H9 (cell line): ENCODE measurements at regions not wholly inside any gene's neighbourhood (a gene's known extent, or its start where the extent isn't known, plus 50 kb on each side); places are given as distances from the start of the nearest gene placed in this dataset.

Source experiments
- DNase-seq: peaks from one replicate; pipeline ENCODE4 v3.0.0-alpha.2; 2017
- H2AFZ ChIP-seq: one replicate; pipeline ENCODE4 v1.6.1; 2013; ENCODE audit warnings: mild to moderate bottlenecking, low read length, control low read depth, moderate library complexity
- H2AK5ac ChIP-seq: 2 replicates; pipeline ENCODE4 v1.6.1; 2013; ENCODE audit warnings: low read length, control low read depth, mixed read lengths; ENCODE audit not compliant: insufficient read length
- H2BK120ac ChIP-seq: one replicate; pipeline ENCODE4 v1.6.1; 2013; ENCODE audit warnings: low read depth, mild to moderate bottlenecking, low read length, control low read depth, inconsistent platforms; ENCODE audit not compliant: poor library complexity, severe bottlenecking
- H2BK12ac ChIP-seq: 2 replicates; pipeline ENCODE4 v1.6.1; 2013; ENCODE audit warnings: low read length, control low read depth, mixed read lengths, low read depth; ENCODE audit not compliant: insufficient read length
- H2BK15ac ChIP-seq: 2 replicates; pipeline ENCODE4 v1.6.1; 2013; ENCODE audit warnings: low read depth, low read length, control low read depth
- H2BK20ac ChIP-seq: one replicate; pipeline ENCODE4 v1.6.1; 2013; ENCODE audit warnings: low read depth, mild to moderate bottlenecking, low read length, control low read depth, inconsistent platforms; ENCODE audit not compliant: poor library complexity, severe bottlenecking
- H2BK5ac ChIP-seq: 2 replicates; pipeline ENCODE4 v1.6.1; 2013; ENCODE audit warnings: low read length, control low read depth, mixed read lengths; ENCODE audit not compliant: insufficient read length
- H3K14ac ChIP-seq: 2 replicates; pipeline ENCODE4 v1.6.1; 2013; ENCODE audit warnings: low read length, control low read depth; ENCODE audit not compliant: insufficient read depth
- H3K18ac ChIP-seq: 2 replicates; pipeline ENCODE4 v1.6.1; 2013; ENCODE audit warnings: low read depth, mild to moderate bottlenecking, mixed read lengths, low read length, control low read depth; ENCODE audit not compliant: insufficient read length
- H3K23ac ChIP-seq: 2 replicates; pipeline ENCODE4 v1.6.1; 2013; ENCODE audit warnings: low read length, control low read depth, mixed read lengths, low read depth; ENCODE audit not compliant: insufficient read length
- H3K23me2 ChIP-seq: 2 replicates; pipeline ENCODE4 v1.6.1; 2013; ENCODE audit warnings: low read depth, mild to moderate bottlenecking, mixed read lengths, low read length, control low read depth; ENCODE audit not compliant: insufficient read length, poor library complexity, severe bottlenecking
- H3K27ac ChIP-seq: 2 replicates; pipeline ENCODE4 v1.5.1; 2013; ENCODE audit warnings: low read length, control low read depth, mixed read lengths, low read depth; ENCODE audit not compliant: insufficient read length
- H3K27me3 ChIP-seq: 2 replicates; pipeline ENCODE4 v1.6.1; 2013; ENCODE audit warnings: low read length, control low read depth, inconsistent platforms; ENCODE audit not compliant: insufficient read depth
- H3K4ac ChIP-seq: 2 replicates; pipeline ENCODE4 v1.6.1; 2013; ENCODE audit warnings: low read depth, mild to moderate bottlenecking, control low read depth, inconsistent platforms, low read length, moderate library complexity
- H3K4me1 ChIP-seq: 2 replicates; pipeline ENCODE4 v1.6.1; 2013; ENCODE audit warnings: low read length, control low read depth, inconsistent platforms; ENCODE audit not compliant: insufficient read depth
- H3K4me2 ChIP-seq: 2 replicates; pipeline ENCODE4 v1.6.1; 2013; ENCODE audit warnings: low read length, control low read depth, mixed read lengths; ENCODE audit not compliant: insufficient read length, insufficient read depth
- H3K56ac ChIP-seq: 2 replicates; pipeline ENCODE4 v1.6.1; 2013; ENCODE audit warnings: low read depth, mild to moderate bottlenecking, mixed read lengths, low read length, control low read depth; ENCODE audit not compliant: insufficient read length
- H3K79me1 ChIP-seq: 2 replicates; pipeline ENCODE4 v1.6.1; 2013; ENCODE audit warnings: low read depth, mild to moderate bottlenecking, moderate library complexity, low read length, control low read depth, inconsistent platforms; ENCODE audit not compliant: insufficient read depth, poor library complexity, severe bottlenecking
- H3K79me2 ChIP-seq: 2 replicates; pipeline ENCODE4 v1.6.1; 2013; ENCODE audit warnings: low read length, control low read depth, inconsistent platforms; ENCODE audit not compliant: insufficient read depth
- H3K9ac ChIP-seq: 2 replicates; pipeline ENCODE4 v1.6.1; 2013; ENCODE audit warnings: low read length, control low read depth, mixed read lengths; ENCODE audit not compliant: insufficient read length; ENCODE audit errors: extremely low read depth
- H3K9me3 ChIP-seq: one replicate; pipeline ENCODE4 v1.6.1; 2013; ENCODE audit warnings: low read depth, low read length, inconsistent platforms; ENCODE audit not compliant: control insufficient read depth
- H3T11ph ChIP-seq: one replicate; pipeline ENCODE4 v1.6.1; 2013; ENCODE audit warnings: mild to moderate bottlenecking, low read length, control low read depth, inconsistent platforms
- H4K20me1 ChIP-seq: one replicate; pipeline ENCODE4 v1.6.1; 2013; ENCODE audit not compliant: control insufficient read depth, insufficient read length, insufficient read depth
- H4K5ac ChIP-seq: 2 replicates; pipeline ENCODE4 v1.6.1; 2013; ENCODE audit warnings: low read depth, mild to moderate bottlenecking, mixed read lengths, low read length, control low read depth; ENCODE audit not compliant: insufficient read length
- H4K8ac ChIP-seq: replicated peaks from 2 replicates; pipeline ENCODE4 v1.6.1; 2013; ENCODE audit warnings: low read length, control low read depth, mixed read lengths, low read depth; ENCODE audit not compliant: insufficient read length
- H4K91ac ChIP-seq: 2 replicates; pipeline ENCODE4 v1.6.1; 2013; ENCODE audit warnings: low read depth, mild to moderate bottlenecking, moderate library complexity, mixed read lengths, low read length, control low read depth; ENCODE audit not compliant: insufficient read length
- H3K27ac Mint-ChIP-seq, 3 experiments: 2 replicates in 2 of 3; 3 replicates in 1 of 3; pipeline ENCODE4 v1.8.0; 2020 to 2021; ENCODE audit warnings: mixed read lengths in 3 of 3, mild to moderate bottlenecking in 1 of 3, moderate library complexity in 1 of 3
- H3K27me3 Mint-ChIP-seq: 2 replicates; pipeline ENCODE4 v1.8.0; 2021; ENCODE audit warnings: low read depth, mild to moderate bottlenecking, moderate library complexity, mixed read lengths
- H3K36me3 Mint-ChIP-seq, 3 experiments: 2 replicates in 2 of 3; 3 replicates in 1 of 3; pipeline ENCODE4 v1.8.0; 2020 to 2021; ENCODE audit warnings: low read depth in 3 of 3, mixed read lengths in 3 of 3; ENCODE audit not compliant: insufficient read depth in 1 of 3
- H3K4me1 Mint-ChIP-seq, 2 experiments: 2 replicates each; pipeline ENCODE4 v1.8.0; 2020; ENCODE audit warnings: mixed read lengths in 2 of 2
- H3K4me3 Mint-ChIP-seq, 2 experiments: 2 replicates in 1 of 2; 3 replicates in 1 of 2; pipeline ENCODE4 v1.8.0; 2020 to 2021; ENCODE audit warnings: mild to moderate bottlenecking in 2 of 2, mixed read lengths in 2 of 2, moderate library complexity in 1 of 2
- H3K9me3 Mint-ChIP-seq, 2 experiments: 2 replicates in 1 of 2; 3 replicates in 1 of 2; pipeline ENCODE4 v1.8.0; 2020; ENCODE audit warnings: mild to moderate bottlenecking in 2 of 2, mixed read lengths in 2 of 2, moderate library complexity in 1 of 2
- WGBS: extraction: QIAGEN DNeasy Blood & Tissue Kit; methylation state at CpG from one replicate; pipeline ENCODE4 v1.1.7; 2013; ENCODE audit warnings: missing lambda C conversion rate, low lambda C conversion rate, mixed read lengths; ENCODE audit not compliant: insufficient read length; ENCODE audit errors: extremely low coverage; 5-methylcytosine and 5-hydroxymethylcytosine counted together
- TF ChIP-seq, protein P1 (sequence below): fragments of 200-600 bp; sonication (generic); conservative IDR thresholded peaks from 3 replicates; pipeline ENCODE4 v1.8.0; 2021; ENCODE audit warnings: antibody characterized with exemption, mild to moderate bottlenecking

DNA sequence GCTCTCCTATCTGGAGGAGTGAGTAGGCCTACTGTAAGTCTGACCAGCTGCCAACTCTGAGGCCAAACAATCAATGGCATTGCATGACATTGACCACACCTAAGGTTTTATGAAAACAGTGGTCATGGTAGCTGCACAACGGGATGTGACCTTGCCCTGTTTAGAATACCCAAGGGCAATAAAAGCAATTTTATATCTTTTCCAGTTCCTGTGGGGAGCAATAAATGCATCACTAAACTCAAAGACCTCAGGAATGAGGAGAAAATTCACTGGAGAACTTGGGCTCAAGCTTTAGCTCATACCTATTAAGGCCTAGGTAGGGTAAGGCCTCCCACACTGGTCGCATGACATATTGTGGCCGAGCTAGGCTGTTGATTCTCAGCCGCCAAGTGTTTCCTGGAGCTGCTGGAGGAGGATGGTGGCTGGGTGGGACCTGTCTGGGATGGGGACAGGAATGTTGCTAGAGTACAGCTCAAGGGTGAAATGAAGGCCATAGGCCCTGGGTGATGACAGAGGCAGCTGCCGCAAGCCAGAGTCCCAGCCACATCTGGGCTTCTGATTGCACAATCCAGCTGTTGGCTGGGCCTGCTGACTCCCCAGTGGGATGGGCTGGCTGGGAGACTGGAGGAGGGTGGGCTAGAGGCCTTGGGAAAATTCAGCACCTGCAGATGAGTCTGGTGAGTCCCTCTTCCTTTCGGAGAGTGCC, 313.7 kb downstream of the CYP26B1 start:
- H3K56ac ChIP-seq = no peak overlapping the region
- H3K79me2 ChIP-seq = no peaks in the 10 kb centered on the region
- no peak overlapping the region for H2BK5ac ChIP-seq
- H3K23ac ChIP-seq = no peak overlapping the region
- no peak overlapping the region for H3K14ac ChIP-seq
- no peaks in the 10 kb centered on the region for H4K20me1 ChIP-seq
- H3K18ac ChIP-seq = no peak overlapping the region
- no peak overlapping the region for H4K91ac ChIP-seq
- H3K4me3 Mint-ChIP-seq = no peak overlapping the region
- H2AK5ac ChIP-seq = no peak overlapping the region
- no peak overlapping the region for H3T11ph ChIP-seq
- no peaks in the 10 kb centered on the region; the same call in 1 of the 2 replicates for H3K27me3 Mint-ChIP-seq
- TF ChIP-seq, protein P1, sequence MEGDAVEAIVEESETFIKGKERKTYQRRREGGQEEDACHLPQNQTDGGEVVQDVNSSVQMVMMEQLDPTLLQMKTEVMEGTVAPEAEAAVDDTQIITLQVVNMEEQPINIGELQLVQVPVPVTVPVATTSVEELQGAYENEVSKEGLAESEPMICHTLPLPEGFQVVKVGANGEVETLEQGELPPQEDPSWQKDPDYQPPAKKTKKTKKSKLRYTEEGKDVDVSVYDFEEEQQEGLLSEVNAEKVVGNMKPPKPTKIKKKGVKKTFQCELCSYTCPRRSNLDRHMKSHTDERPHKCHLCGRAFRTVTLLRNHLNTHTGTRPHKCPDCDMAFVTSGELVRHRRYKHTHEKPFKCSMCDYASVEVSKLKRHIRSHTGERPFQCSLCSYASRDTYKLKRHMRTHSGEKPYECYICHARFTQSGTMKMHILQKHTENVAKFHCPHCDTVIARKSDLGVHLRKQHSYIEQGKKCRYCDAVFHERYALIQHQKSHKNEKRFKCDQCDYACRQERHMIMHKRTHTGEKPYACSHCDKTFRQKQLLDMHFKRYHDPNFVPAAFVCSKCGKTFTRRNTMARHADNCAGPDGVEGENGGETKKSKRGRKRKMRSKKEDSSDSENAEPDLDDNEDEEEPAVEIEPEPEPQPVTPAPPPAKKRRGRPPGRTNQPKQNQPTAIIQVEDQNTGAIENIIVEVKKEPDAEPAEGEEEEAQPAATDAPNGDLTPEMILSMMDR = no peak
- no peak overlapping the region for H4K5ac ChIP-seq
- H3K4me1 Mint-ChIP-seq = no peaks in the 10 kb centered on the region
- no peak overlapping the region for H2BK20ac ChIP-seq
- H4K8ac ChIP-seq = no peak overlapping the region
- no peak overlapping the region for H2BK120ac ChIP-seq
- no peak overlapping the region for H3K27ac Mint-ChIP-seq
- H3K4me1 ChIP-seq = no peaks in the 10 kb centered on the region
- no CpG with 5 or more reads among the region's 6 CpGs for WGBS
- no peak overlapping the region for H3K4ac ChIP-seq
- H3K36me3 Mint-ChIP-seq = no peaks in the 10 kb centered on the region
- no peak overlapping the region for H2BK12ac ChIP-seq
- H3K4me2 ChIP-seq = no peak overlapping the region
- no peaks in the 10 kb centered on the region for H3K79me1 ChIP-seq
- H3K9ac ChIP-seq = no peak overlapping the region
- H3K9me3 Mint-ChIP-seq = no peaks in the 10 kb centered on the region
- no peak overlapping the region for H3K27ac ChIP-seq
- no peaks in the 10 kb centered on the region for H3K23me2 ChIP-seq
- no peak overlapping the region for H2AFZ ChIP-seq
- no peaks in the 10 kb centered on the region for H3K9me3 ChIP-seq
- no peak overlapping the region for H2BK15ac ChIP-seq
- H3K27me3 ChIP-seq = no peaks in the 10 kb centered on the region
- peak; percentile 8 for DNase-seq
